ENCODE measurements at regions not wholly inside any gene's neighbourhood (a gene's known extent, or its start where the extent isn't known, plus 50 kb on each side); places are given as distances from the start of the nearest gene placed in this dataset.

GRCh38 chr10:43867113-43867512, 218.4 kb upstream of the ZNF32 start:
- H3K36me3 ChIP-seq = no peaks in the 10 kb centered on the region
- H3K27me3 ChIP-seq = no peaks in the 10 kb centered on the region
- H3K4me3 ChIP-seq = no peak overlapping the region
- H3K4me1 ChIP-seq = peaks cover 0 to 29% (median 17%) of the 10 kb centered on the region in 3 donors
- WGBS, 2 donors = 83 to 86% methylated on average over 6 of the region's 7 CpGs
- intact Hi-C loops (cut with DNase I) = no loop called here
- no peak for TF ChIP-seq CTCF (IDR thresholded peaks at IDR 0.05)
- H3K27ac ChIP-seq = peak overlapping the region in 2 of 4 donors; percentile 49 to 50
- H3K9me3 ChIP-seq = no peaks in the 10 kb centered on the region
- no peak for DNase-seq

GRCh38 chr10:43866712-43867111, 218.0 kb upstream of the ZNF32 start:
- Histone ChIP-seq H3K36me3 (no peaks in the 10 kb centered on the region), H3K4me1 (peaks cover 0 to 29% (median 21%) of the 10 kb centered on the region in 3 donors), H3K27me3 (no peaks in the 10 kb centered on the region), H3K4me3 (no peak overlapping the region), H3K9me3 (no peaks in the 10 kb centered on the region), H3K27ac (no peak overlapping the region)
- WGBS, 2 donors = 68 to 74% methylated on average over 6 of the region's 6 CpGs
- no peak for DNase-seq
- intact Hi-C loops (cut with DNase I) = no loop called here
- no peak for TF ChIP-seq POLR2A (IDR thresholded peaks at IDR 0.05)
- no peak for TF ChIP-seq CTCF (IDR thresholded peaks at IDR 0.05)

GRCh38 chr10:43865265-43866135, 216.8 kb upstream of the ZNF32 start:
- TF ChIP-seq POLR2A (IDR thresholded peaks at IDR 0.05) (no peak), CTCF (IDR thresholded peaks at IDR 0.05) (no peak)
- Histone ChIP-seq H3K4me1 (peaks cover 0 to 29% (median 22%) of the 10 kb centered on the region in 3 donors), H3K4me3 (no peak overlapping the region), H3K27ac (no peak overlapping the region), H3K9me3 (no peaks in the 10 kb centered on the region), H3K36me3 (no peaks in the 10 kb centered on the region), H3K27me3 (no peaks in the 10 kb centered on the region)
- no peak for DNase-seq
- 60 to 67% methylated on average over 13 of the region's 13 CpGs for WGBS, 2 donors
- intact Hi-C loops (cut with DNase I) = no loop called here

- Histone ChIP-seq H3K27me3 (no peaks in the 10 kb centered on the region), H3K9me3 (no peaks in the 10 kb centered on the region), H3K4me3 (no peak overlapping the region), H3K4me1 (peaks cover 0 to 29% (median 22%) of the 10 kb centered on the region in 3 donors), H3K36me3 (no peaks in the 10 kb centered on the region), H3K27ac (peak overlapping the region; percentile 36 to 79 (median 54))
- TF ChIP-seq CTCF (IDR thresholded peaks at IDR 0.05) = no peak
- WGBS, 2 donors = 90 to 91% methylated on average over 2 to 3 of the region's 6 CpGs
- intact Hi-C loops (cut with DNase I) = no loop called here
- no peak for DNase-seq
Measured at GRCh38 chr10:43864656-43865055, 216.0 kb upstream of the ZNF32 start.

- no peak for TF ChIP-seq POLR2A (IDR thresholded peaks at IDR 0.05)
- Histone ChIP-seq H3K27me3 (no peaks in the 10 kb centered on the region), H3K27ac (peak overlapping the region; percentile 43 to 86 (median 64)), H3K4me1 (peaks cover 0 to 29% (median 22%) of the 10 kb centered on the region in 3 donors), H3K36me3 (no peaks in the 10 kb centered on the region), H3K9me3 (no peaks in the 10 kb centered on the region), H3K4me3 (no peak overlapping the region)
- intact Hi-C loops (cut with DNase I) = no loop called here
- WGBS, 2 donors = 51 to 59% methylated on average over 4 to 6 of the region's 8 CpGs
- DNase-seq = no peak
Measured at GRCh38 chr10:43863859-43864591, 215.3 kb upstream of the ZNF32 start.
